H9 (cell line): ENCODE measurements at regions not wholly inside any gene's neighbourhood (a gene's known extent, or its start where the extent isn't known, plus 50 kb on each side); places are given as distances from the start of the nearest gene placed in this dataset.

Source experiments
- DNase-seq: peaks from one replicate; pipeline ENCODE4 v3.0.0-alpha.2; 2017
- H2AFZ ChIP-seq: one replicate; pipeline ENCODE4 v1.6.1; 2013; ENCODE audit warnings: mild to moderate bottlenecking, low read length, control low read depth, moderate library complexity
- H2AK5ac ChIP-seq: 2 replicates; pipeline ENCODE4 v1.6.1; 2013; ENCODE audit warnings: low read length, control low read depth, mixed read lengths; ENCODE audit not compliant: insufficient read length
- H2BK120ac ChIP-seq: one replicate; pipeline ENCODE4 v1.6.1; 2013; ENCODE audit warnings: low read depth, mild to moderate bottlenecking, low read length, control low read depth, inconsistent platforms; ENCODE audit not compliant: poor library complexity, severe bottlenecking
- H2BK12ac ChIP-seq: 2 replicates; pipeline ENCODE4 v1.6.1; 2013; ENCODE audit warnings: low read length, control low read depth, mixed read lengths, low read depth; ENCODE audit not compliant: insufficient read length
- H2BK15ac ChIP-seq: 2 replicates; pipeline ENCODE4 v1.6.1; 2013; ENCODE audit warnings: low read depth, low read length, control low read depth
- H2BK20ac ChIP-seq: one replicate; pipeline ENCODE4 v1.6.1; 2013; ENCODE audit warnings: low read depth, mild to moderate bottlenecking, low read length, control low read depth, inconsistent platforms; ENCODE audit not compliant: poor library complexity, severe bottlenecking
- H2BK5ac ChIP-seq: 2 replicates; pipeline ENCODE4 v1.6.1; 2013; ENCODE audit warnings: low read length, control low read depth, mixed read lengths; ENCODE audit not compliant: insufficient read length
- H3K14ac ChIP-seq: 2 replicates; pipeline ENCODE4 v1.6.1; 2013; ENCODE audit warnings: low read length, control low read depth; ENCODE audit not compliant: insufficient read depth
- H3K18ac ChIP-seq: 2 replicates; pipeline ENCODE4 v1.6.1; 2013; ENCODE audit warnings: low read depth, mild to moderate bottlenecking, mixed read lengths, low read length, control low read depth; ENCODE audit not compliant: insufficient read length
- H3K23ac ChIP-seq: 2 replicates; pipeline ENCODE4 v1.6.1; 2013; ENCODE audit warnings: low read length, control low read depth, mixed read lengths, low read depth; ENCODE audit not compliant: insufficient read length
- H3K23me2 ChIP-seq: 2 replicates; pipeline ENCODE4 v1.6.1; 2013; ENCODE audit warnings: low read depth, mild to moderate bottlenecking, mixed read lengths, low read length, control low read depth; ENCODE audit not compliant: insufficient read length, poor library complexity, severe bottlenecking
- H3K27ac ChIP-seq: 2 replicates; pipeline ENCODE4 v1.5.1; 2013; ENCODE audit warnings: low read length, control low read depth, mixed read lengths, low read depth; ENCODE audit not compliant: insufficient read length
- H3K27me3 ChIP-seq: 2 replicates; pipeline ENCODE4 v1.6.1; 2013; ENCODE audit warnings: low read length, control low read depth, inconsistent platforms; ENCODE audit not compliant: insufficient read depth
- H3K4ac ChIP-seq: 2 replicates; pipeline ENCODE4 v1.6.1; 2013; ENCODE audit warnings: low read depth, mild to moderate bottlenecking, control low read depth, inconsistent platforms, low read length, moderate library complexity
- H3K4me1 ChIP-seq: 2 replicates; pipeline ENCODE4 v1.6.1; 2013; ENCODE audit warnings: low read length, control low read depth, inconsistent platforms; ENCODE audit not compliant: insufficient read depth
- H3K4me2 ChIP-seq: 2 replicates; pipeline ENCODE4 v1.6.1; 2013; ENCODE audit warnings: low read length, control low read depth, mixed read lengths; ENCODE audit not compliant: insufficient read length, insufficient read depth
- H3K56ac ChIP-seq: 2 replicates; pipeline ENCODE4 v1.6.1; 2013; ENCODE audit warnings: low read depth, mild to moderate bottlenecking, mixed read lengths, low read length, control low read depth; ENCODE audit not compliant: insufficient read length
- H3K79me1 ChIP-seq: 2 replicates; pipeline ENCODE4 v1.6.1; 2013; ENCODE audit warnings: low read depth, mild to moderate bottlenecking, moderate library complexity, low read length, control low read depth, inconsistent platforms; ENCODE audit not compliant: insufficient read depth, poor library complexity, severe bottlenecking
- H3K79me2 ChIP-seq: 2 replicates; pipeline ENCODE4 v1.6.1; 2013; ENCODE audit warnings: low read length, control low read depth, inconsistent platforms; ENCODE audit not compliant: insufficient read depth
- H3K9ac ChIP-seq: 2 replicates; pipeline ENCODE4 v1.6.1; 2013; ENCODE audit warnings: low read length, control low read depth, mixed read lengths; ENCODE audit not compliant: insufficient read length; ENCODE audit errors: extremely low read depth
- H3K9me3 ChIP-seq: one replicate; pipeline ENCODE4 v1.6.1; 2013; ENCODE audit warnings: low read depth, low read length, inconsistent platforms; ENCODE audit not compliant: control insufficient read depth
- H3T11ph ChIP-seq: one replicate; pipeline ENCODE4 v1.6.1; 2013; ENCODE audit warnings: mild to moderate bottlenecking, low read length, control low read depth, inconsistent platforms
- H4K20me1 ChIP-seq: one replicate; pipeline ENCODE4 v1.6.1; 2013; ENCODE audit not compliant: control insufficient read depth, insufficient read length, insufficient read depth
- H4K5ac ChIP-seq: 2 replicates; pipeline ENCODE4 v1.6.1; 2013; ENCODE audit warnings: low read depth, mild to moderate bottlenecking, mixed read lengths, low read length, control low read depth; ENCODE audit not compliant: insufficient read length
- H4K8ac ChIP-seq: replicated peaks from 2 replicates; pipeline ENCODE4 v1.6.1; 2013; ENCODE audit warnings: low read length, control low read depth, mixed read lengths, low read depth; ENCODE audit not compliant: insufficient read length
- H4K91ac ChIP-seq: 2 replicates; pipeline ENCODE4 v1.6.1; 2013; ENCODE audit warnings: low read depth, mild to moderate bottlenecking, moderate library complexity, mixed read lengths, low read length, control low read depth; ENCODE audit not compliant: insufficient read length
- H3K27ac Mint-ChIP-seq, 3 experiments: 2 replicates in 2 of 3; 3 replicates in 1 of 3; pipeline ENCODE4 v1.8.0; 2020 to 2021; ENCODE audit warnings: mixed read lengths in 3 of 3, mild to moderate bottlenecking in 1 of 3, moderate library complexity in 1 of 3
- H3K27me3 Mint-ChIP-seq: 2 replicates; pipeline ENCODE4 v1.8.0; 2021; ENCODE audit warnings: low read depth, mild to moderate bottlenecking, moderate library complexity, mixed read lengths
- H3K36me3 Mint-ChIP-seq, 3 experiments: 2 replicates in 2 of 3; 3 replicates in 1 of 3; pipeline ENCODE4 v1.8.0; 2020 to 2021; ENCODE audit warnings: low read depth in 3 of 3, mixed read lengths in 3 of 3; ENCODE audit not compliant: insufficient read depth in 1 of 3
- H3K4me1 Mint-ChIP-seq, 2 experiments: 2 replicates each; pipeline ENCODE4 v1.8.0; 2020; ENCODE audit warnings: mixed read lengths in 2 of 2
- H3K4me3 Mint-ChIP-seq, 2 experiments: 2 replicates in 1 of 2; 3 replicates in 1 of 2; pipeline ENCODE4 v1.8.0; 2020 to 2021; ENCODE audit warnings: mild to moderate bottlenecking in 2 of 2, mixed read lengths in 2 of 2, moderate library complexity in 1 of 2
- H3K9me3 Mint-ChIP-seq, 2 experiments: 2 replicates in 1 of 2; 3 replicates in 1 of 2; pipeline ENCODE4 v1.8.0; 2020; ENCODE audit warnings: mild to moderate bottlenecking in 2 of 2, mixed read lengths in 2 of 2, moderate library complexity in 1 of 2
- CTCF ChIP-seq: fragments of 200-600 bp; sonication (generic); conservative IDR thresholded peaks from 3 replicates; pipeline ENCODE4 v1.8.0; 2021; ENCODE audit warnings: antibody characterized with exemption, mild to moderate bottlenecking
- WGBS: extraction: QIAGEN DNeasy Blood & Tissue Kit; methylation state at CpG from one replicate; pipeline ENCODE4 v1.1.7; 2013; ENCODE audit warnings: missing lambda C conversion rate, low lambda C conversion rate, mixed read lengths; ENCODE audit not compliant: insufficient read length; ENCODE audit errors: extremely low coverage; 5-methylcytosine and 5-hydroxymethylcytosine counted together

GRCh38 chr18:44320619-44321460 is 359.8 kb upstream of the SETBP1 start:
- H3K79me1 ChIP-seq, result no peaks in the 10 kb centered on the region
- DNase-seq, result peak; percentile 46
- no peak overlapping the region for H2BK5ac ChIP-seq
- H3K4me1 ChIP-seq, result no peaks in the 10 kb centered on the region
- no peak overlapping the region for H3K9ac ChIP-seq
- no peak overlapping the region for H2BK20ac ChIP-seq
- H3K79me2 ChIP-seq, result no peaks in the 10 kb centered on the region
- Mint-ChIP-seq H3K4me1 (no peaks in the 10 kb centered on the region), H3K9me3 (no peaks in the 10 kb centered on the region; a peak in 1 of 5 replicates), H3K36me3 (no peaks in the 10 kb centered on the region), H3K27ac (no peak overlapping the region), H3K4me3 (no peak overlapping the region), H3K27me3 (no peaks in the 10 kb centered on the region)
- H2BK120ac ChIP-seq, result no peak overlapping the region
- no peaks in the 10 kb centered on the region for H3K9me3 ChIP-seq
- no peak overlapping the region for H3K27ac ChIP-seq
- H2BK12ac ChIP-seq, result no peak overlapping the region
- no peak overlapping the region for H2AFZ ChIP-seq
- H3K56ac ChIP-seq, result no peak overlapping the region
- no peak overlapping the region for H3K4me2 ChIP-seq
- peak; percentile 52; the same call in 2 of the 3 replicates for TF ChIP-seq CTCF
- H3K14ac ChIP-seq, result no peak overlapping the region
- H4K8ac ChIP-seq, result no peak overlapping the region
- no peaks in the 10 kb centered on the region for H3K23me2 ChIP-seq
- H4K20me1 ChIP-seq, result no peaks in the 10 kb centered on the region
- no peak overlapping the region for H2BK15ac ChIP-seq
- no peak overlapping the region for H4K5ac ChIP-seq
- H2AK5ac ChIP-seq, result no peak overlapping the region
- no peaks in the 10 kb centered on the region for H3K27me3 ChIP-seq
- H3K23ac ChIP-seq, result no peak overlapping the region
- no peak overlapping the region for H3T11ph ChIP-seq
- no peak overlapping the region for H3K18ac ChIP-seq
- WGBS, result no CpG with 5 or more reads among the region's 26 CpGs
- H3K4ac ChIP-seq, result no peak overlapping the region
- H4K91ac ChIP-seq, result no peak overlapping the region
